Renal pelvis (tissue), 1 donor: ENCODE measurements at regions not wholly inside any gene's neighbourhood (a gene's known extent, or its start where the extent isn't known, plus 50 kb on each side); places are given as distances from the start of the nearest gene placed in this dataset.

Source experiments
- DNase-seq: peaks from one replicate; pipeline ENCODE4 v3.0.0-alpha.2; 2013

- no peak for DNase-seq
Measured at GRCh38 chr9:135252980-135253304, 165.5 kb downstream of the OLFM1 start.

- DNase-seq, result no peak
Measured at GRCh38 chr9:135253305-135254004, 166.0 kb downstream of the OLFM1 start.

GRCh38 chr9:135254176-135255032 is 166.9 kb downstream of the OLFM1 start:
- no peak for DNase-seq

- no peak for DNase-seq
Measured at GRCh38 chr9:135255033-135255840, 167.8 kb downstream of the OLFM1 start.

GRCh38 chr9:135255841-135256580 is 168.5 kb downstream of the OLFM1 start:
- DNase-seq, result no peak

- no peak for DNase-seq
Measured at GRCh38 chr9:135256581-135257354, 169.3 kb downstream of the OLFM1 start.

- no peak for DNase-seq
Measured at GRCh38 chr9:135258461-135258860, 171.0 kb downstream of the OLFM1 start.

- DNase-seq, result no peak
Measured at GRCh38 chr9:135259273-135259672, 171.8 kb downstream of the OLFM1 start.

GRCh38 chr9:135260221-135261180 is 173.0 kb downstream of the OLFM1 start:
- DNase-seq, result no peak

- no peak for DNase-seq
Measured at GRCh38 chr9:135262248-135262647, 174.8 kb downstream of the OLFM1 start.

GRCh38 chr9:135263511-135263910 is 176.0 kb downstream of the OLFM1 start:
- DNase-seq, result no peak

GRCh38 chr9:135265931-135266330 is 178.5 kb downstream of the OLFM1 start:
- DNase-seq, result no peak

GRCh38 chr9:135267191-135267809 is 179.8 kb downstream of the OLFM1 start:
- DNase-seq, result no peak

GRCh38 chr9:135268031-135268430 is 180.6 kb downstream of the OLFM1 start:
- DNase-seq, result no peak

- DNase-seq, result no peak
Measured at GRCh38 chr9:135268981-135269380, 181.5 kb downstream of the OLFM1 start.

- DNase-seq, result no peak
Measured at GRCh38 chr9:135269912-135270830, 182.7 kb downstream of the OLFM1 start.

- no peak for DNase-seq
Measured at GRCh38 chr9:135271425-135271824, 184.0 kb downstream of the OLFM1 start.

GRCh38 chr9:135272608-135273007 is 185.1 kb downstream of the OLFM1 start:
- no peak for DNase-seq
